Fibroblast of villous mesenchyme (primary cell): ENCODE measurements at regions not wholly inside any gene's neighbourhood (a gene's known extent, or its start where the extent isn't known, plus 50 kb on each side); places are given as distances from the start of the nearest gene placed in this dataset.
A peak's percentile ranks its signal among the peaks of the same experiment; 100 is the strongest.

Experiments used
- DNase-seq: peaks from one replicate; pipeline ENCODE4 v3.0.0-alpha.2; 2010; ENCODE audit warnings: low read depth
- H3K4me3 ChIP-seq: 2 replicates; pipeline ENCODE4 v1.5.1; 2011; ENCODE audit warnings: low read depth, mild to moderate bottlenecking, low read length
- TF ChIP-seq, protein P1 (sequence below): IDR thresholded peaks from 2 replicates; pipeline ENCODE4 v1.5.1; 2012; ENCODE audit warnings: low read depth, mild to moderate bottlenecking, low read length; ENCODE audit not compliant: insufficient read depth

DNA sequence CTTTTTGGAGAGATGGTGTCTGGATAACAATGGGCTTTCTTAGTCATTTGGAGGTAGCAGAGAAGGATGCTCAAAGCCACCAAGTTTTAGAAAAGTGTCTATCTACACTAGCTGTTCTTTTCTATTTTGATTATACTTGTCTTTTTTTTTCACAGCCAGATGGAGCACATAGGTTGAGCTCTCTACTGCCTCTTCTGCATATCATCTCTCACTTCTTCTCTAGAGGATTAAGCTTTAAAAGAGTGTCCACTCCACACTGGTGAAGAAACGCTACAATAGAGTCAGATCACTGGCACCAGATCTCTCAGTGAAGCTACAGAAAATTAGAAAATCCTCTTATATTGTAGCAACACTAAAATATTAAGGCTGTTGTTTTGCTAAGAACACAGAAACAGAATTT lies 145.3 kb upstream of the MBNL1 start:
- TF ChIP-seq, protein P1, sequence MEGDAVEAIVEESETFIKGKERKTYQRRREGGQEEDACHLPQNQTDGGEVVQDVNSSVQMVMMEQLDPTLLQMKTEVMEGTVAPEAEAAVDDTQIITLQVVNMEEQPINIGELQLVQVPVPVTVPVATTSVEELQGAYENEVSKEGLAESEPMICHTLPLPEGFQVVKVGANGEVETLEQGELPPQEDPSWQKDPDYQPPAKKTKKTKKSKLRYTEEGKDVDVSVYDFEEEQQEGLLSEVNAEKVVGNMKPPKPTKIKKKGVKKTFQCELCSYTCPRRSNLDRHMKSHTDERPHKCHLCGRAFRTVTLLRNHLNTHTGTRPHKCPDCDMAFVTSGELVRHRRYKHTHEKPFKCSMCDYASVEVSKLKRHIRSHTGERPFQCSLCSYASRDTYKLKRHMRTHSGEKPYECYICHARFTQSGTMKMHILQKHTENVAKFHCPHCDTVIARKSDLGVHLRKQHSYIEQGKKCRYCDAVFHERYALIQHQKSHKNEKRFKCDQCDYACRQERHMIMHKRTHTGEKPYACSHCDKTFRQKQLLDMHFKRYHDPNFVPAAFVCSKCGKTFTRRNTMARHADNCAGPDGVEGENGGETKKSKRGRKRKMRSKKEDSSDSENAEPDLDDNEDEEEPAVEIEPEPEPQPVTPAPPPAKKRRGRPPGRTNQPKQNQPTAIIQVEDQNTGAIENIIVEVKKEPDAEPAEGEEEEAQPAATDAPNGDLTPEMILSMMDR: no peak
- H3K4me3 ChIP-seq: no peak overlapping the region
- no peak for DNase-seq

DNA sequence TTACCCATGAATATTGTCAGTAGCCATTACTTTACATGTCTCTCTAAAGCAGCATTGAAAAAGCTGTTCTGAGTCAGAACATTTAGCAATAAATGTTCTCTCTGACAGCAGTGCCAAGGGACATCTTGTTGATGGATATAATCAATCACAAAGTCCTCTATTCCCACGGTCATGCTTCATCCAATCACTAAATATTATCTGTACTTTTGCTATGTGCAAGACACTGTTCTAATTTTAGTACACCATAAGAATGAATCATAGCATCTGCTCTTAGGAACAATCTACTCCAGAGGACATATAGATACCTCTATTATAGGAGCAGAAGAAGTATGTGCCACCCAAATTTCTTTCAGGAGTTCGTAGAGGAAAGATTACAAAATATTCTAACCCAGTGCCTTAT lies 142.5 kb upstream of the MBNL1 start:
- no peak overlapping the region for H3K4me3 ChIP-seq
- peak; percentile 23 for DNase-seq
- TF ChIP-seq, protein P1: no peak

DNA sequence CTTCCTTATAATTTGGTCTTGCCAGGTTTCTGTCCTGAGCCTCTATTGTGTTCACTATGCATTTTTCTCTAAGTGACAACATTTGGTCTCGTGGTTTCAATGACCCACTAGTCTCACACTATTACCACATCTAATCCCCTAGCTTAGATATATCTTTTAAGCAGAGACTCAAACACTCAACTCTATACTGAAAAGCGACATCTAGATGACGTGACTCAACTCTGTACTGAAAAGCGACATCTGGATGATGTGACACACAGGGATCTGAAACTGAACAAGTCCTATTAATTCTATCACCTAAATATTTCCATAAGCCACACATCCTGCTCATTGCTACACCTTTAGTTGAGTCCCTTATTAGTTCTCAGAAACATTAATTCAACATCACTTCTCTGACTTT lies 141.7 kb upstream of the MBNL1 start:
- no peak for DNase-seq
- TF ChIP-seq, protein P1: no peak
- H3K4me3 ChIP-seq: no peak overlapping the region

DNA sequence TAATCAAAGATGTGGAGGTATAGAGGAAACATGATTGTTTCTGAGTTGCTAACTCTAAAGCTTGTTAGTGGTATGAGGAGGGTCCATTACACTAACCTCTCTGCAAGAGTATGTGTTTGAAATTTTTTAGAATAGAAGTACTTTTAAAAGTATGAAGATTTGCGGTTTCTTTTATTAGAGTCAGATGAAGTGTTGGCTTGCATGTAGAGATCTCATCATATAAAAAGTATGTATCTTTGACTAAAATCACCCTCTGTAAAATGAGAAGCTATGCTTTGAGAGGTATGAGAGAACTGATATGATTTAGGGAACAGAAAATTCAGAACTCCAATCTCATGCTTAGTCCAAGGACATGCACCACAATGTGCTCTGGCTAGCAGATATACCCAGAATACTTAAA lies 140.4 kb upstream of the MBNL1 start:
- TF ChIP-seq, protein P1: no peak
- H3K4me3 ChIP-seq: no peak overlapping the region
- no peak for DNase-seq

DNA sequence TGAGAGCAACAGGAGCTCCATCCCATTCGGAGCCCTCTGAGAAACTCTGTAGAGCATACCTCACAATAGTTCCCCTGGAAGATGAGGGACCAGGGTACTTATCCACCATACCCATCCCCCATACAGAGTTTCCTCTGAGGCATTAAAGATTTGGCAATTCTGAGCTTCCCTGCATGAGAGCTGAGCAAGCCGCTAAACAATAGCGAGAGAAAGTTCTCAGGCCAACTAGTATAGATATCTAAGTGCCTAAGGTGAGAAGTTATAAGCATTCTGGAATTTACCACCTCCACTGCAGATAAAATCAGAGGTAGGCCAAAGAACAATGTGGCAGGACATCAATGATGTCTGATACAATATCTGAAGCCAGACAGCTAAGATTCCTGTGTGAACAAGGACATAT lies 129.1 kb upstream of the MBNL1 start:
- TF ChIP-seq, protein P1: no peak
- DNase-seq: no peak

DNA sequence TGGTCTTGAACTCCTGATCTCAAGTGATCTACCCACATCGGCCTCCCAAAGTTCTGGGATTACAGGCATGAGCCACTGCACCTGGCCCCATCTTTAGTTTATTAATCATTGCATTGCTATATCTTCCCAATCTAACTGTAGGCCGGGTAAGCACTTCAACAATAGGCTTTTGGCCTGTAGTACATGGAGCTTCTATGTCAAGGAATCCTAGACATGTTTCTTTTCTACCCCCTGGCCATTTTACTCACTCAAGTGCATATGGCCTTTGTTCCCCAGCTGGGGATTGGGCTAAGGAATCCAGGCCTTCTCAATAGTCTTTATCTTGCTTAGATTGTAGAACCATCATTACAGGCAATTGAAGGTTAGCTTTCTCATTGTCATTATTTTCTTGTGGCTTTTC lies 122.3 kb upstream of the MBNL1 start:
- no peak overlapping the region for H3K4me3 ChIP-seq

More for the DNA sequence above, 129.1 kb upstream of the MBNL1 start:
- H3K4me3 ChIP-seq: no peak overlapping the region

DNA sequence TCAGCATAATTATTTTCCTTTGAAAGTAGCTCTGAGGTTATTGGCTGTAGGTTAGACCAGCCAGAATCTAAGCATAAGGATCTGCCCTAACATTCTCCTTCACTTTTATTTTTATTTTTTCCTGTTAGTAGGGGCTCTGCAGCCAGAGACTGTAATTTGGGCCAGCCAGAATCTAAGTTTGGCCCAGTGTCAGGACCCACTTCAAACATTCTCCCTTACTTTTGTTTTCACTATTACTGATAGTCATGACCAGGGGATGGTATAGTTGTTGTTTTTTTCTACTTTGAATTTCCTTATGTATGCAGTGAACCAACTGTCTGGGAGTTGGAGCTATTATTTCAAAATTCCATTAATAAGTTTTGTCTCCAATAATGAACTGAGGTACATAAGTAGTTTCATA lies 121.0 kb upstream of the MBNL1 start:
- DNase-seq: no peak
- TF ChIP-seq, protein P1: no peak
- H3K4me3 ChIP-seq: no peak overlapping the region

More for the DNA sequence above, 122.3 kb upstream of the MBNL1 start:
- TF ChIP-seq, protein P1: no peak
- no peak for DNase-seq
